GM19463 (cell line): ENCODE measurements at regions not wholly inside any gene's neighbourhood (a gene's known extent, or its start where the extent isn't known, plus 50 kb on each side); places are given as distances from the start of the nearest gene placed in this dataset.
"Not testable (repeated sequence)": the region's sequence is repeated elsewhere in the genome, so short reads cannot be mapped to it uniquely, and the experiment has no call there.

Experiments used
- ATAC-seq: cut with Tn5 transposase; IDR thresholded peaks from one replicate; pipeline ENCODE4 v1.9.1; 2021; ENCODE audit warnings: mild to moderate bottlenecking, moderate library complexity; ENCODE audit not compliant: unreplicated experiment

GRCh38 chr20:53676987-53677386 lies 83.3 kb upstream of the ZNF217 start:
- ATAC-seq, result no peak

- ATAC-seq, result no peak
Measured at GRCh38 chr20:53676519-53676822, 82.8 kb upstream of the ZNF217 start.

DNA sequence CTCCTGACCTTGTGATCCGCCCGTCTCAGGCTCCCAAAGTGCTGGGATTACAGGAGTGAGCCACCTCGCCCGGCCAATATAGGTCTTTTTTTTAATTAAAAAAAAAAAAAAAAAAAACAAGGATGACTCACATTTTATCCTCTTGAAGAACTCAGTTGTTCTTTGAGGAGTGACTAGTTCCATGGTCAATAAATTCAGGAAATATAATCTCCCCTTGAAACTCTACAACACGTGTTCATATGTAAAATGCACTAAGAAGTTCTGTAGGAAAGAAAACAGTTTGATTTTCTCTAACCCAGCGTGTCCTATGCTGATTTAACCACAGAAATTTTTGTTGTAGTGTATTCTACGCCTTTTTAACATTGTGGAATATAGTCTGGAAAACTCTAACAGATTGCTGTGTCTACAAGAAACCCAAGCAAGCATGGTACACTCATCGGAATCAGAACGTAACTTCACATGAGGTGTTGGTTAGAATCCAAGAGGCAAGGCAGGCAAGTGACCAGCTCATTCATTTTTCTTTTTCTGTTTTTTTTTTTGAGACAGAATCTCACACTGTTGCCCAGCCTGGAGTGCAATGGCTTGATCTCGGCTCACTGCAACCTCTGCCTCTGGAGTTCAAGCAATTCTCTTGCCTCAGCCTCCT lies 79.0 kb upstream of the ZNF217 start:
- no peak for ATAC-seq

DNA sequence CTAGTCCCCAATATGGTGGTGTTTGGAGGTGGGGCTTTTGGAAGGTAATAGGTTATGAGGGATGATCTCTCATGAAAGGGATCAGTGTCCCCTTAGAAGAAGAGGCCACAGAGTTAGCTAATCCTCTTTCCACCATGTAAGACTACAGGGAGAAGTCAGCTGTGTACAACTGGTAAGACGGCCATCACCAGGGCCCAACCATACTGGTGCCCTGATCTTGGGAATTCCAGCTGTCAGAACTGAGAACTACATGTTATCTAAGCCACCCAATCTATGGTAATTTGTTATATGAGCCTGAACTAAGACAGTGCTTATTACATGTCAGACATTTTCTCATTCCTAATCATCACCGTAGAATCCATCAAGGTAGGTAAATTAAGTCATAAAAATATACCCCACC lies 77.7 kb upstream of the ZNF217 start:
- ATAC-seq, result no peak

DNA sequence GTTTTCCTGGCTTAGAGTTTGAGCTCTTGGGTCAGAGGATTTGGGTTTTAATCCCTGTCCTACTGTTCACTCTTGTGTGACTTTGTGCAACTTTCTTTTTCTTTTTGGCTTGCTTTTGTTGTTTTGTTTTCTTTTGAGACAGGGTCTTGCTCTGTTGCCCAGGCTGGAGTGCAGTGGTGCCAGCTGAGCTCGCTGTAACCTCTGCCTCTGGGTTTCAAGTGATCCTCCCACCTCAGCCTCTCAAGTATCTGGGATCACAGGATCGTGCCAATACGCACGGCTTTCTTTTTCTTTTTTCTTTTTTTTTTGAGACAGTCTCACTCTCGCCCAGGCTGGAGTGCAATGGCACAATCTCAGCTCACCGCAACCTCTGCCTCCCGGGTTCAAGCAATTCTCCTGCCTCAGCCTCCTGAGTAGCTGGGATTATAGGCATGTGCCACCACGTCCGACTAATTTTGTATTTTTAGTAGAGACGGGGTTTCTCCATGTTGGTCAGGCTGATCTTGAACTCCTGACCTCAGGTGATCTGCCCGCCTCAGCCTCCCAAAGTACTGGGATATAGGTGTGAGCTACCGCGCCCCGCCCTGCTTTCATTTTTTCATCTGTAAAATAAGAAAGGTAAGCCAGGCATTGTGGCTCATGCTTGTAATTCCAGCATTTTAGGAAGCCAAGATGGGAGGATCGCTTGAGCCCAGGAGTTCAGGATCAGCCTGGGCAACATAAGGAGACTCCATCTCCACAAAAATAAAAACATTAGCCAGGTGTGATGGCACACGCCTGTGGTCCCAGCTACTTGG lies 76.1 kb upstream of the ZNF217 start:
- ATAC-seq, result not testable (repeated sequence)

DNA sequence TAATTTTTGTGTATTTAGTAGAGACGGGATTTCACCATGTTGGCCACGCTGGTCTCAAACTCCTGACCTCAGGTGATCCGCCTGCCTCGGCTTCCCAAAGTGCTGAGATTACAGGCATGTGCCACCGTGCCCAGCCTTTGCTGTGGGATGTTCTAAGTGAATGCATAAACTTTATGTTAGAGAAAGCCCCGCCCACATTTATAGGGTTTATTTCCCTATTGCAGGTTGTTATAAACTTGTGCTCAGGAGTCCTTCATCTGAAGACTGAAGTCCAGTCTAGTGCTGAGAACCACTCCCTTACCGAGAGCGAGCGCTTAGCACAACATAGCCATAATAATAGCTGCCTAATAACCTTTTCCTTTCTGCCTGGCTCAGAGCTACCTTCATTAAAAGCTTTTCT lies 75.4 kb upstream of the ZNF217 start:
- no peak for ATAC-seq

- ATAC-seq, result no peak
Measured at GRCh38 chr20:53666144-53666543, 72.5 kb upstream of the ZNF217 start.

GRCh38 chr20:53664121-53664520 lies 70.5 kb upstream of the ZNF217 start:
- no peak for ATAC-seq

DNA sequence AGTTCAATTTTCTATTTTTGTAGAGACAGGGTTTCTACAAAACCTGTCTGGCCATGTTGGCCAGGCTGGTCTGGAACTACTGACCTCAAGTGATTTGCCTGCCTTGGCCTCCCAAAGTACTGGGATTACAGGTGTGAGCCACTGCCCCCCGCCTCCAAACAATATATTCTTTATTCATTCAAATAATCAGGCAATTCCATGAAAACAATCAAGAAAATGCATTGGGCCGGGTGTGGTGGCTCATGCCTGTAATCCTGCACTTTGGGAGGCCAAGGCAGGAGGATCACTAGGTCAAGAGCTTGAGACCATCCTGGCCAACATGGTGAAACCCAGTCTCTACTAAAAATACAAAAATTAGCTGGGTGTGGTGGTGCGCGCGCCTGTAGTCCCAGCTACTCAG lies 69.9 kb upstream of the ZNF217 start:
- ATAC-seq, result not testable (repeated sequence)

GRCh38 chr20:53662595-53662994 lies 69.0 kb upstream of the ZNF217 start:
- ATAC-seq, result no peak

GRCh38 chr20:53660947-53661381 lies 67.3 kb upstream of the ZNF217 start:
- ATAC-seq, result no peak

- ATAC-seq, result no peak
Measured at GRCh38 chr20:53660078-53660909, 66.7 kb upstream of the ZNF217 start.

DNA sequence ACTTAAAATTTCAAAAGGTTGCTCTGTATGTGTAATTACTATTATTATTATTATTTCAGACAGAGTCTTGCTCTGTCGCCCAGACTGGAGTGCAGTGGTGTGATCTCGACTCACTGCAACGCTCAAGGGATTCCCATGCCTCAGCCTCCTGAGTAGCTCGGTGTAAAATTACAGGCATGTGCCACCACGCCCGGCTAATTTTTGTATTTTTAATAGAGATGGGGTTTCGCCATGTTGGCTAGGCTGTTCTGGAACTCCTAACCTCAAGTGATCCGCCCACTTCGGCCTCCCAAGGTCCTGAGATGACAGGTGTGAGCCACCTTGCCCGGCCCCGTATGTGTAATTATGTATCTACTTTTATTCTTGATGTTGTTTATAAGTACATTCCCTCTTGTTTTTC lies 65.3 kb upstream of the ZNF217 start:
- no peak for ATAC-seq

- no peak for ATAC-seq
Measured at GRCh38 chr20:53658322-53658721, 64.7 kb upstream of the ZNF217 start.

GRCh38 chr20:53657732-53658131 lies 64.1 kb upstream of the ZNF217 start:
- ATAC-seq, result no peak

GRCh38 chr20:53657279-53657678 lies 63.6 kb upstream of the ZNF217 start:
- ATAC-seq, result no peak

DNA sequence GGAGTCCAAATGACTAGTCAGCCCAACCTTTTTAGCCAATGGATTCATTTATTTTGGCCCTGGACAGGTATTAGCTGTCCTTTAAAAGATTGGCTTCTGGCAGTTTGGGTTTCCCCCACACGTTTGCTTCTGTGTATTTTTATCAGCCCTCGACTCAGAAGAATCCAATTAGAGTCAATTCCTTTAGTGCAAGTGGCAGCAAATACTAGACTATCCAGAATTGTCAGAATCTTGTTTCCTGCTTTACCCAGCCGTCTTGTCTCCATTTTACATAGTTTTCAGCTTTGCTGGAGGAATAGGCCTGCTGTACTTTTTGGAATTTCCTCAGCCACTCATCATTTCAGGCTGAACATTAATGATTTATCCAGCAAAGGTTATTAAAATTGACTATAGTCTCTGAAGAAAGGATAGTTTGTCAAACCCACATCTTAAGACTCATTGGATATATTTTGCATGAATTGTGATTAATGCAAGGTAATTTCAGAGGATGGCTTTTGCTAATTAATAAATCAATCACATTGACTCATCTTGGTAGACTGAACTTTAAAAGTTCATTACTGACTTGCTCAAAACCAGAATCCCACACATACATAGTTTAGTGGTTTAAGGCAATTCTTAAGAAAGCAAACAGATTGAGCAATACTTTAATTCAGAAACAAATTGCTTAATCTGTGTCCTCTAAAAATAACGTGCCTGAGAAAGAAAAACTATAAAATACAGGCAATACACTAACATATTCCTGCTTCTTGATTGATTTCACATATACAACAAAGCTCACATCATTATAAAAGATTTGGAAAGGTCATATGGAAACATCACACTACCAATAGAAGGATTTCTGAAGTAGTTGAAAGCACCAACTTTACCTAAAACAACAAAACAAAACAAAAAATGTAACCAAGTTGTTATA lies 62.9 kb upstream of the ZNF217 start:
- no peak for ATAC-seq

- no peak for ATAC-seq
Measured at GRCh38 chr20:53655625-53656292, 62.1 kb upstream of the ZNF217 start.

DNA sequence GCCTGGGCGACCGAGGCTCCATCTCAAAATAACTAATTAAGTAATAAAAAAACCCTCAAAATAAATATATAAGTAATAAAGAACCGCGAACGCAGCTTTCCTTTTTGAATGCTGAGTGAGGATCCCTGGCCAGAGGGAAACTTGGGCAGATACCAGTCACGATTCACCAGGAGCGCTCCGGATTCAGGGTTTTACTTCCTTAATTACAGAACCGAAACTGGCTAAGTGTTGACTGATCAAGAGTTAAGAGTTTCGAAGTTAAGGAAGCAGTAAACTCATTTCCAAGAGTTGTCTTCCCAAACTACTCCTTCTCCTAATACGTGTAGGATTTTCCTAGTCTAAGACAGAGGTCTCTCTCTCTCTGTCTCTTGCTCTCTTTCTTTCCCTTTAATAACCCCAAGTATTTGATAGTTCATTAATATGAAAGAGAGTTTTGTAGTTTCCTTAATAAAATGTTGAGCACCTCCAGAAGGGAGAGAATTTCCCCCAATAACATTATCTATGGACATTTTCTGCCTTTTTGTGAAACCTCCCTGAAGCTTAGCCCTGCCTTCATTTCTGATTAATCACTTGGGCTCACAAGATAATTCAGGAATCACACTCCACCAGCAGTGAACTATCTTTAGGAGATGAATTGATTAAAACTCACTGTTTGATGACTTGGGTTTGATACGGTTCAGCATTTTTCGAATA lies 61.4 kb upstream of the ZNF217 start:
- ATAC-seq, result no peak

- ATAC-seq, result not testable (repeated sequence)
Measured at GRCh38 chr20:53654521-53654920, 60.9 kb upstream of the ZNF217 start.
